ENCODE measurements at regions not wholly inside any gene's neighbourhood (a gene's known extent, or its start where the extent isn't known, plus 50 kb on each side); places are given as distances from the start of the nearest gene placed in this dataset.

- no peak overlapping the region for H3K27ac ChIP-seq (ENCODE audit: control insufficient read depth, insufficient read depth, low read length)
- dilution Hi-C loops (cut with MboI; ENCODE audit: extremely low pct_ligation_motif_present, low sequenced_read_pairs), result no loop called here
- no peak overlapping the region for H3K9ac ChIP-seq (ENCODE audit: control insufficient read depth, extremely low read depth, insufficient read depth, low read length)
- H3K27me3 ChIP-seq (ENCODE audit: control insufficient read depth, extremely low read depth, insufficient read depth, low read length), result no peaks in the 10 kb centered on the region
- H3K9me3 ChIP-seq (ENCODE audit: control insufficient read depth, low read depth, low read length), result no peaks in the 10 kb centered on the region
- H4K20me1 ChIP-seq (ENCODE audit: control insufficient read depth, extremely low read depth, insufficient read depth, low read length), result no peaks in the 10 kb centered on the region
- no peaks in the 10 kb centered on the region for H3K4me1 ChIP-seq (ENCODE audit: control insufficient read depth, extremely low read depth, insufficient read depth, low read length)
- no peak overlapping the region for H2AFZ ChIP-seq (ENCODE audit: control insufficient read depth, low read length)
- no peaks in the 10 kb centered on the region for H3K36me3 ChIP-seq (ENCODE audit: control insufficient read depth in 2 of 2, extremely low read depth in 1 of 2, insufficient read depth in 2 of 2, low read length in 2 of 2)
- H3K79me2 ChIP-seq (ENCODE audit: control insufficient read depth, insufficient read depth, low read length), result no peaks in the 10 kb centered on the region
- DNase-seq (ENCODE audit: low read depth, low spot score) (no peak), FAIRE-seq (no peak)
- H3K9me1 ChIP-seq (ENCODE audit: control insufficient read depth, extremely low read depth, insufficient read depth, low read length), result no peaks in the 10 kb centered on the region
- TF ChIP-seq CTCF (optimal IDR thresholded peaks at IDR 0.05 in 1 of 3, IDR thresholded peaks at IDR 0.05 in 1 of 3, conservative IDR thresholded peaks at IDR 0.05 in 1 of 3; ENCODE audit: extremely low read depth in 1 of 3, insufficient read depth in 2 of 3, low read length in 3 of 3), result no peak
- H3K4me3 ChIP-seq (ENCODE audit: control insufficient read depth in 2 of 3, extremely low read depth in 1 of 3, insufficient read depth in 2 of 3, low read depth in 1 of 3, low read length in 3 of 3), result no peak overlapping the region
- H3K4me2 ChIP-seq (ENCODE audit: control insufficient read depth, extremely low read depth, insufficient read depth, low read depth, low read length), result no peak overlapping the region
Observed at GRCh38 chr10:8921568-8921967, 867.1 kb downstream of the GATA3 start.

- H3K27ac ChIP-seq (ENCODE audit: control insufficient read depth, insufficient read depth, low read length), result no peak overlapping the region
- no peaks in the 10 kb centered on the region for H3K36me3 ChIP-seq (ENCODE audit: control insufficient read depth in 2 of 2, extremely low read depth in 1 of 2, insufficient read depth in 2 of 2, low read length in 2 of 2)
- peaks cover 7% of the 10 kb centered on the region for H3K4me1 ChIP-seq (ENCODE audit: control insufficient read depth, extremely low read depth, insufficient read depth, low read length)
- H3K9ac ChIP-seq (ENCODE audit: control insufficient read depth, extremely low read depth, insufficient read depth, low read length), result no peak overlapping the region
- no peaks in the 10 kb centered on the region for H3K9me3 ChIP-seq (ENCODE audit: control insufficient read depth, low read depth, low read length)
- H3K79me2 ChIP-seq (ENCODE audit: control insufficient read depth, insufficient read depth, low read length), result no peaks in the 10 kb centered on the region
- no peak overlapping the region for H3K4me3 ChIP-seq (ENCODE audit: control insufficient read depth in 2 of 3, extremely low read depth in 1 of 3, insufficient read depth in 2 of 3, low read depth in 1 of 3, low read length in 3 of 3)
- DNase-seq (ENCODE audit: low read depth, low spot score) (no peak), FAIRE-seq (no peak)
- no peaks in the 10 kb centered on the region for H3K9me1 ChIP-seq (ENCODE audit: control insufficient read depth, extremely low read depth, insufficient read depth, low read length)
- H4K20me1 ChIP-seq (ENCODE audit: control insufficient read depth, extremely low read depth, insufficient read depth, low read length), result no peaks in the 10 kb centered on the region
- TF ChIP-seq EZH2 (IDR thresholded peaks at IDR 0.05; ENCODE audit: low read length) (no peak), CTCF (optimal IDR thresholded peaks at IDR 0.05 in 1 of 3, IDR thresholded peaks at IDR 0.05 in 1 of 3, conservative IDR thresholded peaks at IDR 0.05 in 1 of 3; ENCODE audit: extremely low read depth in 1 of 3, insufficient read depth in 2 of 3, low read length in 3 of 3) (no peak)
- no peak overlapping the region for H3K4me2 ChIP-seq (ENCODE audit: control insufficient read depth, extremely low read depth, insufficient read depth, low read depth, low read length)
- H2AFZ ChIP-seq (ENCODE audit: control insufficient read depth, low read length), result no peak overlapping the region
- dilution Hi-C loops (cut with MboI; ENCODE audit: extremely low pct_ligation_motif_present, low sequenced_read_pairs), result no loop called here
- no peaks in the 10 kb centered on the region for H3K27me3 ChIP-seq (ENCODE audit: control insufficient read depth, extremely low read depth, insufficient read depth, low read length)
Observed at GRCh38 chr10:8923096-8923495, 868.6 kb downstream of the GATA3 start.
